Activated CD4-positive, CD25-positive, alpha-beta regulatory T cell treated with anti-CD3 and anti-CD28 coated beads, Interleukin-2, amount 50 U/mL, for 72 hours (primary cell): ENCODE measurements at regions not wholly inside any gene's neighbourhood (a gene's known extent, or its start where the extent isn't known, plus 50 kb on each side); places are given as distances from the start of the nearest gene placed in this dataset.

Experiments used
- DNase-seq: peaks from one replicate; pipeline ENCODE4 v3.0.0; 2021

DNA sequence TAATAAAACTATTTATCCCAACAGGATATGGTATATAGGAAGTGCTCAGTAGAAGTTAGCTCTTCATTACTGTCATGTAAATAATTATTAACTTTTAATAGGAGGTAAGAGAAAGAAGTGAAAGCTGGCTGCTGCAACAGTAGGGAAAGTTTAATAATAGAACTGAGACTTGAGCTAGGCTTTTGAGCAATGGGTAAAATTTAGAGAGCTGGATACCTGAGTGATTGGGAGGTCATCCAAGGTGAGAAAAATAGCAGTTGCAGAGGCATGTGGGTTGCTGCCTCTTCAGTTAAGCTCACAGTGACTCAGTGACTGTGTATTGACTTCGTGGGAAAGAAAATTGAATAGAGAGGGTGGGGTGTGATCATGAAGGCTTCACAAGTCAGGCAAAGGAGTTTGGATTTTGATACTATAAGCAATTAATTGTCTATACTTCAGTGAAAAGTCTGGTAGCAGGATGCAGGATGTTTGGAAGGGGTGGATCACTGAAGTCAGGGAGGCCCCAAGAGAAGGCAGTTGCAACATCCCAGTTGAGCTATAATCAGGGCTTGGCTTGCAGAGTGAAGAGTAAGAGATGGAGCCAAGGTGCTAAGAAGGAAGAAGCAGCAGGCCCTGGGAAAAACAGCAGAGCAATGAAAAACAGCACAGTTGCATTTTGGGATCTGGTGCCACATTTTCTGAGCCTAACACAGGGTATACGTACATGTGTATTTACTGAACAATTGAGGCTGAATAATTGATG is 172.0 kb upstream of the FRMD6 start:
- DNase-seq: no peak

- no peak for DNase-seq
Observed at GRCh38 chr14:51481643-51482042, 170.1 kb upstream of the FRMD6 start.

GRCh38 chr14:51482102-51482501 is 169.6 kb upstream of the FRMD6 start:
- DNase-seq: no peak

GRCh38 chr14:51484485-51484884 is 167.2 kb upstream of the FRMD6 start:
- no peak for DNase-seq

DNA sequence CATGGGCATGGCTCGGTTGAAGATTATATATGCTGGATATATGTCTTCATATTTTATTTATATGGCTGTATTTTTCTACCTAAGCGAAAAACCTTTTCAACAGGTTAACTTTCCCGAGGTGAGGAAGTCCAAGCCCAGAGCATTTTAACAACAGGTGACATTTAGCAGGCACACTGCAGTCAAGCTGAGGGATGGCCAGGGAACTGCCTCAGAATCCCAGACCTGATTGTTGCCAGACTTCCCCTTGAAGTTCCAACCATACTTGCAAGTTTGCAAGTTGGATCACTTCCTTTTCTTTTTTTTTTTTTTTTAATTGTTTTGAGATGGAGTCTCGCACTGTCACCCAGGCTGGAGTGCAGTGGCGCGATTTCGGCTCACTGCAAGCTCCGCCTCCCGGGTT is 166.0 kb upstream of the FRMD6 start:
- DNase-seq: no peak

DNA sequence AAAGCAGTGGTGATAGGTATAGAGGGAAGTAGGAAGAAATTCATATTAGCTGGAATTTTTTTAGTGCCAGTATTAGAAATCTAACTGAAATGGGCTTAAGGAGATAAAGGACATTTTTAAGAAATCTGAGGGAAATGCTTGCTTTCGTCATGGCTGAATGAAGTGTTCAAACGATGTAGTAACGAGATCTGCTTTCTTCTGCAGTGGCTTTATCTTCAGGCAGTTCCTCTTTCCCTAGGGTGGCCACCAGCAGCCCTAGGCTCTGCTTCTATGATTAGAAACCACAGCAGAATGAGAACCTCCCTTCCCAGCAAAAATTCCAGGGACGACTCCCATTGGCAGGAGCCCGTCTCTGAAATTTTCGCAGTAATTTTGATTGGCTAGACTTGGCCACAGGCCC is 163.9 kb upstream of the FRMD6 start:
- DNase-seq: no peak

DNA sequence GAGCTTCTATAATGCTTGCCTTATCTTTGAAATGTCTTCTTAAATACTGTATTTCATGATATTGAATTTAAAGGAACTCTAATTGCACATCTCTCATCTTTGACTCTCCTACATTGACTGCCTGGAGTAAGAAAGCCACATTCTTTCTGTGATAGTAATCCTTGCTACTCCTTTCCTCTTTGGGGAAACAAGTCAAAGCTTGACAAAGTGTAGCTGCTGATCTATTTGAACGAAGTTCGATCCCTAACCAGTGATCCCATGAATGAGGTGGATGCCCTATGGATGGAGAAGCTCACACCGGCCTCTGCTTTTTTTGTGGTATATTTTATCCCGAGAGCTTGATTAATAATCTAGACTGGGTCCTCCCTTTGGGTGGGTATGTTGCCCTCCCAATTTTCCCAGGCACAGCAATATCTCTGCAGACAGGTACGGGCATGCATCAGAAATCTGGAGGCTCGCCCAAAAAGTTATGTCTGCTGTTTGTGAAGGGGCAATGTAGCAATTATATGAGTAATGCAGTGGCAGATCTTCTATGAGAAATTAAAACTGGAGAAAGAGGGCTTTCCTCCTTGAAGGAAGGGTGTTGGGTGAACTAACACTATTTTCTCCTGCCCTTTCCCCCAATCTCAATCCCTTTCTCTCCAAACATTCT is 163.0 kb upstream of the FRMD6 start:
- DNase-seq: no peak

DNA sequence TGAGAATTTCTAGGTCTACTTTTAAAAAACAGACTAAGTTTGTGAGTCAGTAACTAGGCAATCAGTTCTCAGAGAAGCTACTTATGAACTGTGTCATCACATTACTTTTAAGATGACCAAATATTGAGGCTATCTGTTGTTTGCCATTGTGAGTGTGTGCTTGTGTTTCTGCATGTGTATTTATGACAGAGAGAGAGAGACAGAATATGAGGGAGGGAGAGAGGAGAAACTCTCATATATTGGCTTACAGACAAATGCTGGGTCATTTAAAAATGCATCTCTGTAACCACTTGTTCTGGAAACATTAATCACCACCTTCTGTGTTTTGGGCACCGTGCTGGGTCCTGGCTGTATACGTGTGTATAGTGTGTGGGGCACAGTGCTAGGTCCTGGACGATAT is 161.5 kb upstream of the FRMD6 start:
- no peak for DNase-seq

DNA sequence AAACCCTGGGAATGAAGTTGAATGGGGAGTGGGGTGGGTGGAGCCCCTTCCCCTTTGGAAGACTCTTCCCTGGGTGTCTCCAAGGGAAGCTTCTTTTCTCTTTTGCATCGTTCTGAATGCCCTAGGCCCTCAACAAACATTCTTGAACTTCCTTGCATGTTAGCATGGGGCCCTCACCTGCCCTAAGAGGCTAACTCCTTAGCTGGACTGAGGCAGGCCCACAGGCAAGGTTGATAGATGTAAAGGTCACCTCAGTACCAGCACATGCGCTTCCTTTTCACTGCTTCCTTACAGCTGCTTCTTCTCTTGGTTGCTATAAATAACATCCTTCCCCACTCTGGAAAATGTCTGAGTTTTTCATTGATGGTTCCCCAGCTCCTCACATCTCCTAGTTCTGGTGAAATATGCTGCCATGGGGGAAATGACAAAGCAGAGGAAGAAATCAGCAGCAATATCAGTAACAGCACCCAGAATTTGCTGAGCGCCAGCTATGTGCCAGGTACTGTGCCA is 160.6 kb upstream of the FRMD6 start:
- no peak for DNase-seq

DNA sequence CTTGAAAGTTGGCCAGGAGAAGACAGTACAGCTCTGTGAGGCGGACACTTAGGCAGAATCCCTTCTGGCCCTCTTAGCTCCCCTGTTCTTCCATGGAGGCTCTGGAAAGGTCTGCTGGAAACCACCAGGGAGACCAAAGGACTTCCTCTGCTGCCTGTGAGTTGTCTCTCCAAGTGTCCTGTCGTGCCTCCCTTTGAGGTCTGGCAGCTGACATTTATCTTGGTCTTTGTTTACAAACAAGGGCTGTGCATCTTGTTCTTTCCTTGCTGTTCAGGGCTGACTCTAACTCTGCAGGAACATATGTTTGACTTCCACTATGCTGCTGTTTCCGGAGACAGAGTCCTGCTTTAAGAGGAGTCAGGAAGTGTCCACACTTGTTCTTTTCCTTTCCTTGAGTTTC is 159.9 kb upstream of the FRMD6 start:
- DNase-seq: no peak

GRCh38 chr14:51495319-51495718 is 156.4 kb upstream of the FRMD6 start:
- no peak for DNase-seq

- DNase-seq: no peak
Observed at GRCh38 chr14:51498411-51499227, 153.1 kb upstream of the FRMD6 start.

GRCh38 chr14:51500776-51501175 is 150.9 kb upstream of the FRMD6 start:
- no peak for DNase-seq

DNA sequence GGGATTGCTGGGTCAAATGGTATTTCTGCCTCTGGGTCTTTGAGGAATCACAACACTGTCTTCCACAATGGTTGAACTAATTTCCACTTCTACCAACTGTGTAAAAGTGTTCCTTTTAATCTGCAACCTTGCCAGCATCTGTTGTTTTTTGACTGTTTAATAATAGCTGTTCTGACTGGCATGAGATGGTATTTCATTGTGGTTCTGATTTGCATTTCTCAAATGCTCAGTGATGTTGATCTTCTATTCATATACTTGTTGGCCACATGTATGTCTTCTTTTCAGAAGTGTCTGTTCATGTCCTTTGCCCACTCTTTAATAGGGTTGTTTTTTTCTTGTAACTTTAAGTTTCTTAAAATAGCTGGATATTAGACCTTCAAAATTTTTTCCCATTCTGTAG is 150.0 kb upstream of the FRMD6 start:
- no peak for DNase-seq

DNA sequence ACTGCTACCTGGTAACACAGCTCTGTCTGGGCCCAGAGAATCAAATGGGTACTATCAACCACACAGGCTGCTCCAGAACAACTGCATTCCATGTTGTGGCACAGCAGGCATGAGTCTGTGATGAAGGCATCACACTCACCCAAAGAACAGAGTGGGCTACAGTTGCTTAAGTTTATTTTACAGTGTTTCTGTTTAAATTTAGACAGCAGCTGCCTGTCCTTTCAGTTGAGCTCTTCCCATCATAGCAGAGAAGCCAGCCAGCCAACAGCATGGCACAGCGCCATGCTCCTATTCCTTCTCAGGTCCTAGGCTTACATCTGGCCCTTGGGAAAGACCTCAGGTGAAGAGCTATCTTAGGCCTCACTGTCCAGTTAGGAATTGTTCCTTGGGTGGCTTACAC is 147.0 kb upstream of the FRMD6 start:
- DNase-seq: no peak

DNA sequence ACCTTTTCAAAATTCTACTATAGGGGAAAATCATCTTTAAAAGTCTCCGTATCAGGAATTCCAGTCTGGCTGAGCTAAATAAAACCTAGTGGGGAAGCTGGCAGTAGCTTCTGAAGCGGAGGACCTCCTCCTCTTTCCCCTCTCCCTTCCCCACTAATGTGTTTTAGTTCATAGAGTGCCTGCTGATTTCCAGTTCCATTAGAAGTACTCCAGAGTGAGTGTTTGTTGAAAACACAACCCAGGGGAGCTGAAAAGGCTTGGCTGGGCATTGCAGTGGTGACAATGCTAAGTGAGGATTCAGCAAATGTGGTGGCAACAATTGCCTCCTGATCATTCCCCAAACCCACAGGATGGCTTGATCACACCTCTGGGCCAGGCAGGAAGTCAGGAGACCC is 144.2 kb upstream of the FRMD6 start:
- no peak for DNase-seq

GRCh38 chr14:51507906-51508511 is 143.7 kb upstream of the FRMD6 start:
- no peak for DNase-seq

- DNase-seq: no peak
Observed at GRCh38 chr14:51511265-51511664, 140.4 kb upstream of the FRMD6 start.

DNA sequence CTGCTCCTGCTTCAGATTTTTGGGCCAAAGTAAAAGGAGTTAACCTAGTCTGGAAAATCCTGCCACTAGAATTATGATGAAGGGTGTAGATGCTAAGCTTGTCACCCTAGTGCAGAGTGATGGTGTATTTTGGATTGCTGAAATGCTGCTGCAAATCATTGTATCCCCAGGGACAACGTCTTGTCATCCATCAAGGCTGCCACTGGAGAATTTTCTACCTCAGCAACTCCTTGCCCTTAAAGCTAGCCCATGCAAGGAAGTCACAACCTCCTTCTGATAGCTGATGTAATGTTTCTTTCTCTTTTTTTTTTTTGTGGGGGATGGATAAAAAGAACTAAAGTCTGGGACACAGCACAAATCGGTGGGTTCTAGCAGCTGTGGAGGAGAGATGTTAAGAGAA is 139.4 kb upstream of the FRMD6 start:
- DNase-seq: no peak

GRCh38 chr14:51513281-51513680 is 138.4 kb upstream of the FRMD6 start:
- no peak for DNase-seq

DNA sequence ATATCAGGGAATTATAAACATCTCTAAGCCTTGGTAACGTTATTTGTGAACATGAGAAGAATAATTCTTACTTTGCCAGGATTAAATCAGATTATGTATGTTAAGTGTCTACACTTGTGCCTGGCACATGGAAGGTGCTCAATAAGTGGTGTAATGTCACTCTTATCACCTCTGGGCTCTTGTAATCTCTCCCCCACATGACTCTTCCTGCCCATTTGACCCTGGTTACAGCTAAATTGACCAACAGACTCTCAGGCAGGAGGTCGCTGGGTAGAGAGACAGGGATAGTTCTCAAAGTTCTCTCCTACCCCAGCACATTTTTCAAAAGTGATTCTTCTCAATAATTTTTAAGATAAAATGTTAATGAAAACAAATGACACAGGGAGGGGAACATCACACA is 137.8 kb upstream of the FRMD6 start:
- DNase-seq: no peak

DNA sequence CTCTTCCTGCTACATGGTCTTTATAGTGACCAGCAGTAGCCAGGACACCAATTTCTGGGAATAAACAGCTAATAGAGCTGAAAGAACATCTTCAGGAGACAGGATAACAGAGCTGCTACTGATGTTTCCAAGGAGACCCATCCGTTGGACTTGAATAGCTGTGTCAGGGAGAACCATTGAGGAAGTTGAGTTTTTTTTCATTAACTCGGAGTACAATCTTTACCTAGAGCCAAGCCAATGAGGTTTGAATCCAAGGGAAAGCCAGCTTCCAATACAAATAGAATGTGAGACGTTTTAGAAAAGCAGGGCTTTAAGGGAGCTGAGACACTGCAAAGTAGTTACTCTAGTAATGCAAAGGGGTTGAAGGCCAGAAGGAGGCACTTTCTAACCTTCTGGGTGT is 136.1 kb upstream of the FRMD6 start:
- no peak for DNase-seq

DNA sequence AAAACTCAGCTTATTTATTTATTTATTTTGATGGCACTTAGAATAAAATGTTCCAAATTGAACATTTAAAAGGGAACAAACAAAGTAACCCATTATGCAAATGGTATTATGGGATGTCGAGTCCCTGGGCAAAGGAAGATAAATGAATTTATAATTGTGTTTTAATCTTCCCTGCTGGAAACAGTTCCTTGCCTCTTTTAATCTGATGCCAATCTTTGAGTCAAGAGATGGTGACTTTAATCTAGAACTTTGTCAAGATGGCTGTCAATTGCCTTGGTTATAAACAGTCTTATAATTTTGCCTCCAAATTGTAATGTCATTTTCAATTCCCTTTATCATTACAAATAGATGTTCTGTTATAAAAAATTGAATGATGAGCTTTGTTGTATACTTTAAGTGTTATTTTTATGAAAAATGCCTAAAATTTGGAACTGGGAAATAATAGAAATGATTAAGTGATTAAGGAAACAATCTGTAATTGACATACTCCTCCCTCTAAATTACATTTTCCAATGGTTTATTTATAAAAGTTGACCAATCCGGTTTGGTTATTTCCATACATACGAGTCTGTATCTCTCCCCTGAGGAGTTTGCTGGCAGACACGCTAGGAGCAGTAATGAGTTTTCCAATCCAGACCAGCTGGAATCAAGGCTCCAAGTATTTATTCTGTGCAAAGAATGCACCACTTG is 134.9 kb upstream of the FRMD6 start:
- DNase-seq: no peak
